ENCODE measurements at regions not wholly inside any gene's neighbourhood (a gene's known extent, or its start where the extent isn't known, plus 50 kb on each side); places are given as distances from the start of the nearest gene placed in this dataset.
"Not testable (repeated sequence)": the region's sequence is repeated elsewhere in the genome, so short reads cannot be mapped to it uniquely, and the experiment has no call there.

DNA sequence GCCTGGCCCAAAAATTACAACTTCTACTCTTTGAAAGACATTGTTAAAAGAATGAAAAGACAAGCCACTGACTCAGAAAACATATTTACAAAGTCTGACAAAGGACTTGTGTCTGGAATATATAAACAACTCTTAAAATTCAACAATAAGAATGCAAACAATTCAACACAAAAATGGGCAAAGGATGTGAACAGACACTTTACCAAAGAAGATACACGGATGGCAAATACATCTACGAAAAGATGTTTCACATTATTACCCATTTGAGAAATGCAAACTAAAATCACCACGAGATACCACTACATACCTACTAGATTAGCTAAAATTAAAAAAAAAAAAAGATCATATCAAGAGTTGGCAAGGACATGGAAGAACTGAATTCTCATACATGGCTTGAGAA lies 80.8 kb upstream of the METRNL start:
- DNase-seq (ENCODE audit: low spot score), result no peak

DNA sequence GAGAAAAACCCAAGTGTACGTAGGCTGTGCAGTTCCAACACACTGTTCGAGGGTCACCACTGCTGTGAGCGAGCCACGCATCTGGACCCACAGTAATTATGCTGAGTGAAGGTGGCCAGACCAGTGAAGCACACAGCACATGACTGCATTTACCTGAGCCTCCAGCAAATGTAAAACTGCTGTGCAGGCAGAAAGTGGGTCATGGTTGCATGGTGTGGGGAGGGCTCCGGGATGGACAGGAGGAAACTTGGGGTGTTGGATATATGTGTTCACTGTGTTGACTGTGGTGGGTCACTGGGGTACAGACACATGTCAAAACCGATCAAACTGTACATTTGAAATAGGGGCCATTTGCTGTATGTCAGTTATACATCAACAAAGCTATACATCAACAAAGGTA lies 78.7 kb upstream of the METRNL start:
- no peak for DNase-seq (ENCODE audit: low spot score)

DNA sequence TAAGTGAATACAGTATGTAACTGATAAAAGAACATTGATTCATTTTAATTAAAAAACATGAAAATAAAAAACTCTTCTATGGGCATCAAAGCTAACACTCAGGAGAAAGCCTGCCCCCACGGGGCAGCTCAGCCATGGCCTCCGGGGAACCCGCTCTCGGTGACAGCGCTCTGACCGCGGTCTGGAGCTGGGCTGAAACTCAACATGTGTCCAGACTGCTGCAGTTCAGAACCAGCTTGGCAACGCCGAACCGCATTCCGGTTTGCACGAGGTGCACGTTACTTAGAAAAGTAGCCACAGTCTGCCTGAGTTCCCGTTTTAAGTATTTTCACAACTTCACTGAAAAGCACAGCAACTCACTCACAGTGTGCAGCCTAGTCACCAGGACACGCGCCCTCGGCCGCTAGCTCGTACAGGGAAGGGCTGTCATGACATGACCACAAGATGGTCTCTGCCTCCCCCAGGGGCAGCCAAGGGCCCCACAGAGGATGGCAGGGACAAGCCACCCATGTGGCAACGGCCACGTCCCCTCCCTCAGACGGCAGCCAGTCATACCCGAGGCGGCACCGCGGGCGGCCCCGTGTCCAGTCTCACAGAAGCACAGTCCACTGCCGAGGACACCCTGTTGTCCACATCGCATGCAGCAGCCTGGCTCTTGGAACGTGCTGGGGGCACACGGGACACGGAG lies 77.1 kb upstream of the METRNL start:
- DNase-seq (ENCODE audit: low spot score), result no peak

DNA sequence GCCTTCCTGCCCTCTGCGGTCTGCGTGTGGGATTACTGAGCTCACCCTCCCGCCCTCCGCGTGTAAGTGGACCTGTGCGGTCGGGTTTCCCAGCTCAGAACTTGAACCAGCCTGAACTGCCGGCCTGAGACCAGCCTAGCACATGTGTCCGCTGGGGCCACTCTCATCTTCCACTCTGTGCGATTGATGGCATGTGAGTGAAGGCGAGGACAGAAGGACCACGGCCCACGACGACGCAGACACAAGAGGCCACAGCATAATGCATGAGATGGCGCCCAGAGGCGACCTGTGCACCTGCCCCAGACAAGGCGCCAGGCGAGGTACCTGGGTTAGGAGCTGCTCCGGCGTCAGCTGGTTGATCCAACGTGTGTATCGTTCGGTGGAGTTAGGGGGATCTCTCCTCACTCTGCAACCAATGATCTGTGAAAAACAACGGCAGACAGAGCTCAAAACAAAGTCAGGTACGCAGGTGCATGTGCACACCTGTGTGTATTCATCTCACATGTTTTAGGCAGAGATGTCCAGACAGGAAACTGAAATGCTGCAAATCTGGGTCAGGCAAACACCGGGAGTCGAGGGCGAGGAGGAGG lies 74.5 kb upstream of the METRNL start:
- DNase-seq (ENCODE audit: low spot score), result no peak

DNA sequence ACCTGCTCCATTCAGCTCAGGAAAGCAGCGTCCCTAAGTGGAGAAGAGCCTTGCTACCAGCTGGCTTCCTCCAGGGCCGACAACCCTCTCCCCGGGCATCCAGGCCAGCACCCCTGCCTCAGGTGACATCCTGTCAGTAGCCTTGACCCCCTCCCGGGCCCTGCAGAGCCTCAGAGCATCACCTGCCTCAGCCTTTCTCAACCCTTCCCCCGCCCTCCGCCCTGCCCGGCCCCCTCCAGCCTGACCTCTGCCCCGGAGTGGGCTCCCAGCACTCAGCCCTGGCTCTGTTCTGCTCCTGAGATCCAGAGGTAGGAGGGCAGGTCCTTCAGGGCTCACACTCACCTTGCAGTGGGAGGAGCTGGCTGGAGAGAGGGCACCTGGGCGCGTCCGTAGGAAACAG lies 73.8 kb upstream of the METRNL start:
- no peak for DNase-seq (ENCODE audit: low spot score)

DNA sequence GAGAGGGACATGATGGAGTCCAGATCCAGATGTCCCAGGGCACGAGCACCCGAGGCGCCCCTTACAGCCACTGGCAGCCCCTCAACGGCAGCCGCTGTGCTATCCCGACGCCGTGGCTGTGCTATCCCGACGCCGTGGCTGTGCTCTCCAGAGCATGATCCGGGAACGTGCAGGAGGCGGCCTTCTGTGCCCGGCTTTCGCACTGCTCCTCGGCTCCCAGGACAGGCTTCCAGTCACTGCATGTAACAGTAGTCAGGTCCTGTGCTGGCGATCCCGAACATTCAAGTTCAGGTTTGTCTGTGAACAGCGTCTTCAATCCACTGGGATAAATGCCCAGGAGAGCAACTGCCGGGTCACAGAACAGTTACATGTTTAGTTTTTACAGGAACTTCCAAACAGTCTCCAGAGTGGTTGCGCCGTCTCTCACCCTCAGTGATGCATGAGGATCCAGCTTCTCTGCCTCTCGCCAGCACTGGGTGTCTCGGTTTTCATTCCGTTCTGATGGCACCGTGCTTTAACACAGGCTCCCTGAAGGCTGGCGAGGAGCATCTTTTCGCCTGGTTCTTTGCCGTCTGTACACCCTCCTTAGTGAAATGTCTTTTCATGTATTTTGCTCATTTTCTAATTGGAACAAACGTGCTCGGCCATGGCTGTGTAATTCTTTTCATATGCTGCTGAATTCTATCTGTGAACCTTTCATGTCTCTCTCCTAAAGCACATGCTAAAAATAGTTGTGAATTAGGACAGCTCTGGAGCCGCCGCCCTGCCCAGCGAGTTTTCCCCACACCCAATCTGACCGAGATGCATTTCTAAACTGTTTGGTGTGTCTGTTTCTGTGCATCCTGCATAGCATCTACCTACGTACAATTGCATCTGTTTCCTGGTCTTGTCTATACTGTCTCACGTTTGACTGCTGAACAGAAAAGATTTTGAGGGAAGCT lies 72.6 kb upstream of the METRNL start:
- DNase-seq (ENCODE audit: low spot score), result no peak

DNA sequence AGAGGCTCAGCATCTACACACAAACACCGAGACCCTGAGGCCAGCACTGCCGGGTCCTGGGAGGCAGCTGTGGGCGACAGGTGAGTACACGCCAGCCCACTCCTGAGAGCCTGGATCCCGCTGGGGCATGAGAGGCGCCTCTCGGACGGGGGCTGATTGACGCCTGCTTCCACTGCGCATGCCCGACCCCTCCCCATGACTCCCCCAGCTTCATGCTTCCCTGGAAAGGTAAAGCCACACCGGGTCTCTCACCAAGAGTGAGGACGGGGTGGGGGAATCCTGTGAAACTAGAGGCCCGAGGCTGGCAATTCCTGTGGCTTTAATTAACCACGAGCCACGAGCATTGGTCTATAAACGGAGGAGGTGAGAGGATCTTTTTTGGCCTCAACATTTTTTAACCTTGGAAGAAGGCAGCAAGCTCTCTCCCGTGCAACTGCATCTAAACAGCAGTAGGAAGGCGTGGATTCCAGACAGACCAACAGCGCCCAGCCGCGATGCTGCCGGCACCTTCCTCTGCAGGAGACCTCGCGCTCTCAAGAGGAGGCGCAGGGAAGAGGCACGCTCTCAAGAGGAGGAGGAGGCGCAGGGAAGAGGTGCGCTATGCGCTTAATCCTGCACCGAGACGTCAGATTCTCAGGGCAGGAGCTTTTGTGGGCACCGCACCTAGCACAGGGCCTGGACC lies 71.8 kb upstream of the METRNL start:
- DNase-seq (ENCODE audit: low spot score), result no peak

DNA sequence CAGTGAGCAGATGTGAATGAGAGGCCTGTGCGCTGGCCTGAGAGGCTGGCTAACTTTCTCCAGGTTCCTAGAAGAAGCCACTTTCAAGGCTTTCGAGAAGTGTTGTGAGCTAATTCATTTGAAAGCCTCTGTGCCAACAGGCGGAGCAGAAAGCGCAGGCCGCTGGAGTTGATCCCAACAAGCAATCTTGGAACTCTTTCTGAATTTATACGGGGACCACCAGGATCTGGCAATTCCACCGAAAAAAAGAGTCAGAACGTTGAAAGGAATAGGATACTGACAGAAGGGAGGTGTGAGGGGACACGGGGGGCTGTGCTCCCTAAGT lies 71.3 kb upstream of the METRNL start:
- DNase-seq (ENCODE audit: low spot score), result no peak

DNA sequence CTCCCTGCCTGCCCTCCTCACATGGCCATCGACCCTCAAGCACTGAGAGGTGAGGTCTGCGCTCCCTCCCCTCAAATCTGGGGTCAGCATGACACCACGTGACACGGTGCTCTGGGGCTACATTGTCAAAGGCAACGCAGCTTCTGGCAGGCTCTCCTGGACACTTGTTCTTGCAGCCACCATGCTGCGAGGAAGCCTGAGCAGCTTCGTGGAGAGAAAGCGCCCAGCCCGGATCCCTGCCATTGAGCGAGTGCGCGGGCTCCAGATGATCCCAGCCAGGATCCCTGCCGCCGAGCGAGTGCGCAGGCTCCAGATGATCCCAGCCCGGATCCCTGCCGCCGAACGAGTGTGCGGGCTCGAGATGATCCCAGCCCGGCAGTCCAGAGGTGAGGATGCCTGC lies 70.9 kb upstream of the METRNL start:
- DNase-seq (ENCODE audit: low spot score), result no peak

DNA sequence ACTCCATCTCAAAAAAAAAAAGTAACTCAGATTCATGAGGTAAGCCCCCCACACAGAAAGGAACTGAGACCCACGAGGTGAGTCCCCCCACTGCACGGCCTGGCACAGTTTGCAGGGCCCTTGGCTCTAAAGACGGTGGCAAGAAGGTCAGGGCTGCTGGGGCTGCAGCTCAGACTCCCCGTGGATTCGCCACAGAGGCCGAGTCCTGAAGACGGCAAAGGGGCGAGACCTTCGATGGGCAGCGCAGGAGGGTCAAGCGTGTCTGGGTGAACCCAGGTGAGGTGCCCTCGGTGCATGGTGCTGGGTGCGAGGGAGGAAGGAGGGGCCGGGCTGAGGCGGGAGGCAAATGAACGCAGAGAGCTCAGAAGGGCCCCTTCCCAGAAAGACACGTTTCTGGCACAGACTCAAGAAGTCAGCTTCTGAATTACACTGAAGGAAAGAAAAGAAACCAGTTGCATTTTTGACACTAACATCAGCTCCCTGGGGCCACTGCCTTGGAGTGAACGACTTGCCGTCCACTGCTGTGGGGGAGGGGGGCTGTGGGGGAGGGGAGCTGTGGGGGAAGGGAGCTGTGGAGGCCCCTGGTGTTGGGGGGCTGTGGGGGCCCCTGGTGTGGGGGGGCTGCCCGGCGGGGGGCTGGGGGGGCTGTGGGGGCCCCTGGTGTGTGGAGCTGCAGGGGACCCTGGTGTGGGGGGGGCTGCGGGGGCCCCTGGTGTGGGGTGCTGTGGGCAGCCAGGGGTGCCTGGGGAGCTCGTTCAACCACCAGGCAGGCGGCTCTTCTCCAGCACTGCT lies 69.8 kb upstream of the METRNL start:
- DNase-seq (ENCODE audit: low spot score), result no peak

DNA sequence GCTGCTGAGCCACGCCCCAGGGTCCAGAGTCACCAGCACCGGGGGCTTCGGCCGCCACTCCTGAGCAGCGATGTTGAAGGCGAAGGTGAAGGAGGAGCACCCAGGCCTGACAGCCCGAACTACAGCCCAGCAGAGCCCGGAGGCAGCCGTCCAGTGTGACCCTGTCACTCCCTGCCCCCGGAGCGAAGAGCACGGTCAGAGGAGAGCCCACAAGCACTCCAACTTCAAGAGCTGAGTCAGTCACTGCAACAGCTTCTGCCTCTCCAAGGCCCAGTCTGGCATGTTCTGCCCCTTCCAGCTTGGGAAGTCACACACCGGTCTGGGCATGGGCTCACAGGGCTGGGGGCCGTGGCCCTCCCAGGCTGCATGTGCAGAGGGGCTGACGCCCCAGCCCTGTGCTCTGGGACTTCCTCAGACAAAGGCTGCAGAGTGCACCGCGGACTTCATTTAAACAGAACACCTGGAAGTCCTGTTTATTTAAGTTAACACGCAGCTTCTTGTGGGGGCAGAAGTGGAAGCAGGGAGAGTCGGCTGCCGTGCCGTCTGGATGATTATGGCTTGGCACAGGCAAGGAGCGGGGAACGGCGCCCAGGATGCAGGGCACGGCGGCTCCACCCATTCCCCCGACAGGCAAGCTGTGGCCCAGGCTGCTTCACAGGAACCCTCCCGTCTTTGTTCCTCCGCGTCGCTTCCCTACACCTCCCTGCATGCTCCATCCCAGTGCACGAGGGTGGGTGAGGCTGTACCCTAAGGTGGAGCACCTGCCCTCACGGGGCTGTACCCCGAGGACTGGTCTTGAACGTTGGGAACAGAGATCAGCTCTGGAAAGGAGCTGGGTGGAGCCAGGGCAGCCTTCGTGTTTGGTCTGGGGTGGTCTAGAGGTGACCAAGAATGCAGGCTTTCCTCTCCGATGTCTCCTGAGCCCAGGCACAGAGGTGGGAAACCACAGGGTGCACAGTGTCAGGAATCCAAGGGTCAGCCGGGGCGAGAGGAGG lies 68.9 kb upstream of the METRNL start:
- no peak for DNase-seq (ENCODE audit: low spot score)

DNA sequence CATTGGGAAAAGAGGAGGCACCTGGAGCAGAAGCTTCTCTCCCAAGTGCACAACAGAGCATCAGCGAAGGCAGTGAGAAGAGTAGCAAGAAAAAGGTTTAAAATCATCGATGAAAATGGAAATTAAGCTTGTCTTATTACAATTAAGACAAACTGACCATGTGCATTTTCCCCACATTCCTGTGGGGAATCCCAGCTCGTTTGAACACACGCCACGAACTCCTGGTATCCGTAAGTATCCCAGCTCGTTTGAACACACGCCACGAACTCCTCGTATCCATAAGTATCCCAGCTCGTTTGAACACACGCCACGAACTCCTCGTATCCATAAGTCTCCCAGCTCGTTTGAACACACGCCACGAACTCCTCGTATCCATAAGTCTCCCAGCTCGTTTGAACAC lies 67.7 kb upstream of the METRNL start:
- DNase-seq (ENCODE audit: low spot score), result not testable (repeated sequence)

DNA sequence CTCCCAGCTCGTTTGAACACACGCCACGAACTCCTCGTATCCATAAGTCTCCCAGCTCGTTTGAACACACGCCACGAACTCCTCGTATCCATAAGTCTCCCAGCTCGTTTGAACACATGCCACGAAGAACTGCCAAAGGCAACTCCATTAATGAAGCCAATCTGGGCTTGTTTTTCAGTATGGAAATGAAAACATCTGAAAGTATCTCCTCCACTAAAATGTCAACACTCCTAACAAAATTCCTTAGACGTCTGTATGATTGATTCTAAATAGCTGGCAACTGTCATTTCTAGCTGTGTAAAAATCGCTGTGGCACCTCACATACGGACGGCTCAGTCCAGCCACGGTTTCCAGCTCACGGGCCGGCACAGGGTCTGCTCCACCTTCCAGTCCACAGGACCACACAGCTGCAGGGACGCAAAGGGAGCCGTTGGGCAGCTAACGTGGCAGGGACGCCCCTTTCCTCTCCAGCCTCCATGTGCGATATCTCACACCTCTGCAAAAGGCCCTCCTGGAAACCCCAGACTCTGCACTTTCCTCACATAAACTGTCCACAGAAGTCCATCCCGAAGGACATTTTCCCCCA lies 67.1 kb upstream of the METRNL start:
- DNase-seq (ENCODE audit: low spot score), result no peak

DNA sequence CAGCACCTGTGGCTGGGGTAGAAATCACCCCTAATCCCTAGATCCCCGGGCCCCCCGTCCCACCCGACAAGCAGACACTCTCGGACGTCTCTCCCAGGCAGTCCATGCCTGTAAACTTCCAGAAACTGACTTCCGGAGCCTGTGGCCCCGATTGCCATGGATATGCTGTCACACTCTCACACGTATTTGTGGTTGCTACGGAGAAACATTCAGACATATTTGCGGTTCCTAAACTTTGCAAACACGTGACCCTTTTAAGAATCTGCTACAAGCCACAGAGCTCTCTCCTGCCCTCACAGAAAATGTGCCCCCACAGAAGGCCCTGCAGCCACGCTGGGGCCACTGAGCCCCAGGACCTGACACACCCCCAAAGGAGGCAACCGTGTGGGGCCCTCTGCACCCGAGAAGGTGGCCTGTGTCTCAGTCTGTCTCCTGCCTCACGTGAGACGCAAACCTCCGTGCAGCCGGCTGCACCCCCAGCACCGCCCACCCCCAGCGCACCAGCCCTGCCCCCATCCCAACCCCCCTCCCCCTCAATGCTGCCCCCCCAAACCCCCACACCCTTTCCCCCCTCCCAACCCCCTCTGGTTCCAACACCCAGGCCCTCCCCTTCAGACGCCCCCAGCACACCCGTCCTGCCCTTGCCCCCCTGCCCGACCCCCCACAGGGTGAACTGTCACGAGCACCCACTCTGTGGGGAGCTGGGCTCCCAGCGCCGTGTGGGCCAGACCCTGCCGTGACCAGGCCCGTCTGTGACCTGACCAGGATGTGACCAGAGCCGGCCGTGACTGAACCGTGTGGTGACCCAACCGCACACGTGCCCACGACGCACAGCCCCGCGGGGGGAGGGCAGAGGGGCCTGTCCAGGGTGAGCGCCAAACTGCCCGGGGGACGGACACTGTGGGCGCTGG lies 66.3 kb upstream of the METRNL start:
- no peak for DNase-seq (ENCODE audit: low spot score)

DNA sequence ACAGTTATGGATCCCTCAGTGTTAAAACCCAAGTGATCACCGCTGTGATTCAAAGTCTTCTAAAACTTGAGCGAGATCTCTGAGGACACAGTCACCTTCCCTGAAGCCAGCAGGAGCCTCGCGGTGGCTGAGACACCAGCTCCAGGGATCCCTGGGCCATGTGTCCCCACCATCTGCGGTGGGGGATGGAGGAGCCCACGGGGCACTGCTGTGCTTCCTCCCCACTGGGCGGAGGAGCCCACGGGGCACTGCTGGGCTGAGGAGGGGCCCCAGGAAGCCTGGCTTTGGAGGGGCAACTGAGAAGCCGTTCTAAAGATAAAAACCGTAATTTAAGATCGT lies 65.7 kb upstream of the METRNL start:
- no peak for DNase-seq (ENCODE audit: low spot score)

DNA sequence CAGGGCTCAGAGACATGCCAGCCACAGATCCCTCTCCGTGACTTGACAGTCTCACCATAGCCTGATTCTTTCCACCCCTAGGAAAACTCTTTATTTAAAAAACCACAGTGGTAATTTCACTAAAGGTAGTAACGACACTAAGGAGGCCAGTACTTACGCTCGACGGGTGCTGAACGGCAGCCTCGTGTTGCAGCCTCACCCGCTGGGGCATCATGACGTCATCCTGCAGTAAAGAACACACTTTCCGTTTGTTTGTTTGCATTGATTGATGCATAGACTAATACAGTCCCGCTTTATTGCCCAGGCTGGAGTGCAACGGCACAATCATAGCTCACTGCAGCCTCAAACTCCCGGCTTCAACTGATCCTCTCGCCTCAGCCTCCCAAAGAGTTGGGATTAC lies 65.1 kb upstream of the METRNL start:
- DNase-seq (ENCODE audit: low spot score), result peak; percentile 63

DNA sequence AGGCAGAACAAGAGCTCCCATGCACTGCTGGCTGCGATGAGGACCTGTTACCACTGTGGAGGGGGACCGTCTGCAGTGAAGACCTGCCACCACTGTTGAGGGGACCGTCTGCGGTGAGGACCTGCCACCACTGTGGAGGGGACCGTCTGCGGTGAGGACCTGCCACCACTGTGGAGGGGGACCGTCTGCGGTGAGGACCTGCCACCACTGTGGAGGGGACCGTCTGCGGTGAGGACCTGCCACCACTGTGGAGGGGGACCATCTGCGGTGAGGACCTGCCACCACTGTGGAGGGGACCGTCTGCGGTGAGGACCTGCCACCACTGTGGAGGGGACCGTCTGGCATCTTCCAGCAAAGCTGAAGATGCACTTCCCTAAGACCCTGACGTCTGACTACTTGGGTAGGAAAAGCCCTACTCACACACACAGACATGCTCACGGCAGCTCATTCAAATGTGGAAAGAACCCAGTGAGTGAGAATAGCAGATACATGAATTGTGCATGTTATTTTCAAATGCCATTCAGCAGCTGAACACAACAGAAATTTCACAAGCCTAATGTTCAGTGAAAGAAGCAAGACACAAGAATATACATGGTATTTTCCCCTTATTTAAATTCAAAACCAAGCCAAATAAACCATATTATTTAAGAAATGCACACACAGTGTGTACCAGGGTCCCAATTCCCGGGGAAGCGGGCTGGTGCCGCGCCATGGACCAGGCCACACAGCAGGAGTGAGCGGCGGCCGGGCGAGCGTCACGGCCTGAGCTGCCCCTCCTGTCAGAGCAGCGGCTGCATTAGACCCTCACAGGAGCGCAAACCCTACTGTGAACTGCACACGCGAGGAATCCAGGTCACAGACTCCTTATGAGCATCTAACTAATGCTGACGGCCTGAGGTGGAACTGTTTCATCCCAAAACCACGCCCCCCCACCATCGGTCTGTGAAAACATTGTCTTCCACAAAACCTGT lies 64.2 kb upstream of the METRNL start:
- no peak for DNase-seq (ENCODE audit: low spot score)

DNA sequence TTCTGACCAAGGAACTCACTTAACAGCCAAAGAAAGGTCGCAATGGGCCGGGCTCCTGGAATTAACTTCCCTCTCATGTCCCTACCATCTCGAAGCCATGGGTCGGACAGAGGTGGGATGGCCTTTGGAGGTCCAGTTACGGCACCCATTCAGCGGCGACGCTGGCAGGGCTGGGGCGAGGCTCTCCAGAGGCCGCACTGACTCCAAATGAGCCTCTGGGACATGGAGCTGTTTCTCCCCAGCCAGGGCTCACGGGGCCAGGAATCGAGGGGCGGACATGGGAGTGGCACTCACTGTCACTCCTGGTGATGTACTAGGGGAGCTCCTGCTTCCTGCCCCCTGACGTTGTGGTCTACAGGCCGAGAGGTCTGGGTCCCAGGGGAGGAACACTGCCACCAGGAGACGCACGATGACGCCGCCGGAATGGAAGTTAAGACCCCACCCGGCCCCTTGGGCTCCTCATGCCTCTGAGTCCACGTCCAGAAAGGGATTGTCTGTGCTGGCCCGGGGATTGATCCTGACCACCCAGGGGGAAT lies 60.7 kb upstream of the METRNL start:
- DNase-seq (ENCODE audit: low spot score), result no peak

Measured in HuH-7 (cell line).